HCT116 (cell line): ENCODE measurements at regions not wholly inside any gene's neighbourhood (a gene's known extent, or its start where the extent isn't known, plus 50 kb on each side); places are given as distances from the start of the nearest gene placed in this dataset.

Source experiments
- ATAC-seq: fragments of 200-7000 bp; cut with Tn5 transposase; 2 replicates; pipeline ENCODE4 v1.9.1; 2020; ENCODE audit warnings: mild to moderate bottlenecking, moderate library complexity
- BruUV-seq: library from RNA; stranded (reverse); fragments of 400-500 nt; replicated peaks from 2 replicates; lab custom pipeline; 2021; lab: Mats Ljungman, UMichigan
- CTCF ChIA-PET: fragments of 300-600 bp; sonication (Branson Sonifier 250); formaldehyde crosslinking; loops from one replicate; lab custom pipeline; 2021; ENCODE audit warnings: antibody characterized with exemption; lab: Charles Lee
- POLR2A ChIA-PET: fragments of 300-600, 350-600 bp; sonication (Branson Sonifier 250); formaldehyde crosslinking; loops from one replicate; lab custom pipeline; 2021; ENCODE audit warnings: antibody characterized with exemption; lab: Charles Lee
- RAD21 ChIA-PET, 2 experiments: fragments of 300-600 bp; sonication (Branson Sonifier 250); formaldehyde crosslinking; loops; one replicate each; lab custom pipeline; 2023; ENCODE audit warnings: low total read pairs in 2 of 2; ENCODE audit not compliant: uncharacterized antibody in 2 of 2, unreplicated experiment in 2 of 2, low non-redundant PET in 1 of 2; lab: Charles Lee
- DNase-seq: peaks from one replicate; pipeline ENCODE4 v3.0.0-alpha.2; 2010; ENCODE audit warnings: low read depth, low spot score
- H2AFZ ChIP-seq: fragments of 200-600 bp; shearing (Covaris generic), sonication (generic); 2 replicates; pipeline ENCODE4 v1.6.1; 2017; ENCODE audit warnings: low read depth, mixed run types, mixed read lengths, antibody characterized with exemption, low read length; ENCODE audit not compliant: poor library complexity, severe bottlenecking
- H3K27ac ChIP-seq: 2 replicates; pipeline ENCODE4 v1.5.1; 2012; ENCODE audit warnings: low read depth, low read length
- H3K27me3 ChIP-seq: fragments of 200-600 bp; sonication (generic); 2 replicates; pipeline ENCODE4 v1.6.1; 2016; ENCODE audit warnings: mixed run types, low read length, mixed read lengths; ENCODE audit not compliant: insufficient read depth
- H3K36me3 ChIP-seq, 2 experiments: fragments of 200-500 bp in 1 of 2; fragments of 200-600 bp in 1 of 2; sonication (Bioruptor generic) in 1 of 2; sonication (generic) in 1 of 2; 2 replicates each; pipeline versions ENCODE4 v1.5.1 to v1.6.1; 2014 to 2016; ENCODE audit warnings: low read length in 2 of 2, inconsistent platforms in 1 of 2, mixed read lengths in 1 of 2, mixed run types in 1 of 2; ENCODE audit not compliant: insufficient read depth in 2 of 2, control insufficient read depth in 1 of 2
- H3K4me1 ChIP-seq, 2 experiments: fragments of 200-600 bp in 1 of 2; sonication (generic) in 1 of 2; 2 replicates each; pipeline versions ENCODE4 v1.5.1 to v1.6.1; 2012 to 2017; ENCODE audit warnings: low read length in 2 of 2, inconsistent platforms in 1 of 2, mild to moderate bottlenecking in 1 of 2, mixed read lengths in 1 of 2, mixed run types in 1 of 2, moderate library complexity in 1 of 2; ENCODE audit not compliant: insufficient read depth in 2 of 2, control insufficient read depth in 1 of 2
- H3K4me2 ChIP-seq: fragments of 200-600 bp; sonication (generic); 2 replicates; pipeline ENCODE4 v1.6.1; 2017; ENCODE audit warnings: mixed run types, low read length, mixed read lengths
- H3K4me3 ChIP-seq, 2 experiments: fragments of 200-600 bp in 1 of 2; sonication (generic) in 1 of 2; replicated peaks in 1 of 2; 2 replicates each; pipeline ENCODE4 v1.5.1; 2011 to 2016; ENCODE audit warnings: low read length in 2 of 2, control low read depth in 1 of 2, low read depth in 1 of 2, mild to moderate bottlenecking in 1 of 2, mixed read lengths in 1 of 2, mixed run types in 1 of 2
- H3K79me2 ChIP-seq: fragments of 200-600 bp; sonication (generic); 2 replicates; pipeline ENCODE4 v1.6.1; 2017; ENCODE audit warnings: mild to moderate bottlenecking, mixed run types, low read length, moderate library complexity, mixed read lengths; ENCODE audit not compliant: insufficient read depth
- H3K9ac ChIP-seq: fragments of 200-600 bp; sonication (generic); 2 replicates; pipeline ENCODE4 v1.6.1; 2016; ENCODE audit warnings: low read length, mixed read lengths
- H3K9me2 ChIP-seq: fragments of 200-600 bp; sonication (generic), shearing (Covaris generic); 2 replicates; pipeline ENCODE4 v1.6.1; 2017; ENCODE audit warnings: mixed run types, mild to moderate bottlenecking, moderate library complexity; ENCODE audit not compliant: insufficient read depth
- H3K9me3 ChIP-seq, 2 experiments: fragments of 200-500 bp in 1 of 2; fragments of 200-600 bp in 1 of 2; sonication (Bioruptor generic) in 1 of 2; sonication (generic) in 1 of 2; 2 replicates each; pipeline ENCODE4 v1.6.1; 2014 to 2017; ENCODE audit warnings: low read length in 2 of 2, mixed read lengths in 2 of 2, inconsistent platforms in 1 of 2, low read depth in 1 of 2, mild to moderate bottlenecking in 1 of 2, mixed run types in 1 of 2, moderate library complexity in 1 of 2; ENCODE audit not compliant: control insufficient read depth in 1 of 2, insufficient read depth in 1 of 2
- H4K20me1 ChIP-seq: fragments of 200-600 bp; sonication (generic), shearing (Covaris generic); 2 replicates; pipeline ENCODE4 v1.6.1; 2017; ENCODE audit warnings: mixed run types, mild to moderate bottlenecking, moderate library complexity; ENCODE audit not compliant: insufficient read depth
- CBX3 ChIP-seq: IDR thresholded peaks from 2 replicates; pipeline ENCODE4 v1.6.1; 2012; ENCODE audit warnings: low read depth
- ELF1 ChIP-seq: IDR thresholded peaks from 2 replicates; pipeline ENCODE4 v1.6.1; 2012; ENCODE audit warnings: low read depth, borderline replicate concordance
- EZH2 ChIP-seq: fragments of 200-600 bp; sonication (generic); IDR thresholded peaks from 2 replicates; pipeline ENCODE4 v1.6.1; 2017; ENCODE audit warnings: antibody characterized with exemption, mixed run types
- EZH2phosphoT487 ChIP-seq: fragments of 200-600 bp; IDR thresholded peaks from 2 replicates; pipeline ENCODE4 v1.6.1; 2018; ENCODE audit warnings: antibody characterized with exemption, borderline replicate concordance
- FOSL1 ChIP-seq: IDR thresholded peaks from 2 replicates; pipeline ENCODE4 v1.6.1; 2012; ENCODE audit warnings: low read depth
- MAX ChIP-seq: IDR thresholded peaks from 2 replicates; pipeline ENCODE4 v1.6.1; 2012
- SIN3A ChIP-seq: IDR thresholded peaks from 2 replicates; pipeline ENCODE4 v1.6.1; 2012; ENCODE audit warnings: low read depth
- SP1 ChIP-seq: IDR thresholded peaks from 2 replicates; pipeline ENCODE4 v1.6.1; 2012; ENCODE audit warnings: low read depth
- ZBTB33 ChIP-seq: IDR thresholded peaks from 2 replicates; pipeline ENCODE4 v1.6.1; 2011; ENCODE audit warnings: mild to moderate bottlenecking, low read length, moderate library complexity; ENCODE audit not compliant: insufficient replicate concordance; ENCODE audit errors: extremely low read depth
- ZFX ChIP-seq: fragments of 450-650 bp; IDR thresholded peaks from 2 replicates; pipeline ENCODE4 v1.6.1; 2017
- ZNF274 ChIP-seq: fragments of 200-500 bp; sonication (Bioruptor generic); IDR thresholded peaks from 2 replicates; pipeline ENCODE4 v1.6.1; 2014; ENCODE audit warnings: mild to moderate bottlenecking, low read depth, low read length, inconsistent platforms
- intact Hi-C: fragments of 100-400 bp; cut with micrococcal nuclease; formaldehyde crosslinking; loops from 2 replicates; pipeline ENCODE4 v1.10.0; 2022

- ChIA-PET POLR2A (no interaction called here), CTCF (no interaction called here), RAD21 (no interaction called here)
- Histone ChIP-seq H2AFZ (no peak overlapping the region), H4K20me1 (no peaks in the 10 kb centered on the region), H3K4me1 (no peaks in the 10 kb centered on the region), H3K4me3 (no peak overlapping the region), H3K27ac (no peak overlapping the region), H3K79me2 (no peaks in the 10 kb centered on the region), H3K9ac (no peak overlapping the region), H3K36me3 (no peaks in the 10 kb centered on the region), H3K4me2 (no peak overlapping the region), H3K9me3 (no peaks in the 10 kb centered on the region), H3K27me3 (no peaks in the 10 kb centered on the region), H3K9me2 (no peaks in the 10 kb centered on the region)
- DNase-seq, result no peak
- intact Hi-C loops, result no loop called here
- ATAC-seq, result no peak
- TF ChIP-seq EZH2phosphoT487, result no peak
- TF ChIP-seq ZFX, result no peak
- TF ChIP-seq MAX, result no peak
- no peak for TF ChIP-seq SIN3A
- TF ChIP-seq CBX3, result no peak
- no peak for TF ChIP-seq SP1
- TF ChIP-seq ZBTB33, result no peak
- no peak for TF ChIP-seq ELF1
- TF ChIP-seq ZNF274, result no peak
- TF ChIP-seq EZH2, result no peak
- TF ChIP-seq FOSL1, result no peak
- BruUV-seq, result no TSS peak
Measured at GRCh38 chr7:15073301-15073700, 170.8 kb upstream of the DGKB start.
